Adrenal gland (tissue), 9 donors: ENCODE measurements at regions not wholly inside any gene's neighbourhood (a gene's known extent, or its start where the extent isn't known, plus 50 kb on each side); places are given as distances from the start of the nearest gene placed in this dataset.
"Not testable (repeated sequence)": the region's sequence is repeated elsewhere in the genome, so short reads cannot be mapped to it uniquely, and the experiment has no call there.

Source experiments
- DNase-seq, 7 donors: peaks; one replicate each; pipeline ENCODE4 v3.0.0-alpha.2; 2019 to 2020
- H3K27ac ChIP-seq, 5 donors: fragments of 200-600 bp; sonication (generic) in 4 of 5; 1 replicate in 3 of 5; 2 replicates in 2 of 5; pipeline versions ENCODE4 v1.5.1 to v1.8.0; 2016 to 2020; ENCODE audit warnings: mild to moderate bottlenecking in 1 of 5
- H3K27me3 ChIP-seq: fragments of 200-600 bp; 2 replicates; pipeline ENCODE4 v1.8.0; 2021
- H3K36me3 ChIP-seq, 2 donors: fragments of 200-600 bp; replicated peaks in 1 of 2; 1 replicate in 1 of 2; 2 replicates in 1 of 2; pipeline versions ENCODE4 v1.5.1 to v1.8.0; 2018 to 2022
- H3K4me1 ChIP-seq, 2 donors: fragments of 200-600 bp; replicated peaks in 1 of 2; 1 replicate in 1 of 2; 2 replicates in 1 of 2; pipeline versions ENCODE4 v1.5.1 to v1.8.0; 2018 to 2021
- H3K4me3 ChIP-seq, 4 donors: fragments of 200-600 bp; sonication (generic) in 3 of 4; one replicate each; pipeline ENCODE4 v1.5.1; 2016 to 2018
- H3K9me3 ChIP-seq, 3 donors: fragments of 200-600 bp; sonication (generic) in 1 of 3; replicated peaks in 1 of 3; 1 replicate in 2 of 3; 2 replicates in 1 of 3; pipeline versions ENCODE4 v1.5.1 to v1.8.0; 2016 to 2021
- POLR2A ChIP-seq, 2 donors: fragments of 450-650 bp; IDR thresholded peaks; one replicate each; pipeline ENCODE4 v1.6.1; 2017; ENCODE audit warnings: antibody characterized with exemption in 2 of 2, mild to moderate bottlenecking in 2 of 2, moderate library complexity in 1 of 2
- WGBS, 4 donors: extraction: QIAGEN DNeasy Blood & Tissue Kit in 2 of 4; methylation state at CpG; one replicate each; pipeline versions ENCODE4 v1.1.5 to v1.1.7; 2013 to 2017; 5-methylcytosine and 5-hydroxymethylcytosine counted together
- intact Hi-C, 2 donors: fragments of 100-400 bp; cut with DNase I; formaldehyde crosslinking; loops; one replicate each; pipeline versions ENCODE4 v1.14.1 to v1.15.0; 2022 to 2023
- TF ChIP-seq, protein P1 (sequence below), 6 experiments: fragments of 450-650 bp in 4 of 6; fragments of 200-600 bp in 2 of 6; sonication (generic) in 1 of 6; IDR thresholded peaks; 1 replicate in 5 of 6; 2 replicates in 1 of 6; pipeline versions ENCODE4 v1.5.1 to v1.8.0; 2016 to 2021; ENCODE audit warnings: antibody characterized with exemption in 6 of 6, mild to moderate bottlenecking in 2 of 6, moderate library complexity in 1 of 6
- donor health status: healthy with polysubstance abuse.
- donor health status: Bipolar disorder and iron deficiency.
- donor health status: DM: yes; HTN: yes; CAD: no.
- donor health status: DM: no; HTN: no; CAD: no.
- donor health status: DM: no; HTN: no; CAD: no.

- DNase-seq, result peak in 4 of 7 donors; percentile 5 to 54 (median 18)
- intact Hi-C loops, result no loop called here
- Histone ChIP-seq H3K27ac (no peak overlapping the region), H3K27me3 (no peaks in the 10 kb centered on the region), H3K9me3 (no peaks in the 10 kb centered on the region), H3K36me3 (no peaks in the 10 kb centered on the region), H3K4me3 (no peak overlapping the region), H3K4me1 (no peaks in the 10 kb centered on the region)
- no peak for TF ChIP-seq POLR2A (IDR thresholded peaks at IDR 0.05)
- TF ChIP-seq, protein P1, sequence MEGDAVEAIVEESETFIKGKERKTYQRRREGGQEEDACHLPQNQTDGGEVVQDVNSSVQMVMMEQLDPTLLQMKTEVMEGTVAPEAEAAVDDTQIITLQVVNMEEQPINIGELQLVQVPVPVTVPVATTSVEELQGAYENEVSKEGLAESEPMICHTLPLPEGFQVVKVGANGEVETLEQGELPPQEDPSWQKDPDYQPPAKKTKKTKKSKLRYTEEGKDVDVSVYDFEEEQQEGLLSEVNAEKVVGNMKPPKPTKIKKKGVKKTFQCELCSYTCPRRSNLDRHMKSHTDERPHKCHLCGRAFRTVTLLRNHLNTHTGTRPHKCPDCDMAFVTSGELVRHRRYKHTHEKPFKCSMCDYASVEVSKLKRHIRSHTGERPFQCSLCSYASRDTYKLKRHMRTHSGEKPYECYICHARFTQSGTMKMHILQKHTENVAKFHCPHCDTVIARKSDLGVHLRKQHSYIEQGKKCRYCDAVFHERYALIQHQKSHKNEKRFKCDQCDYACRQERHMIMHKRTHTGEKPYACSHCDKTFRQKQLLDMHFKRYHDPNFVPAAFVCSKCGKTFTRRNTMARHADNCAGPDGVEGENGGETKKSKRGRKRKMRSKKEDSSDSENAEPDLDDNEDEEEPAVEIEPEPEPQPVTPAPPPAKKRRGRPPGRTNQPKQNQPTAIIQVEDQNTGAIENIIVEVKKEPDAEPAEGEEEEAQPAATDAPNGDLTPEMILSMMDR (IDR thresholded peaks at IDR 0.05), result peak in 1 of 6 experiments; percentile 11
- 50 to 66% (median 53%) methylated on average over 6 of the region's 6 CpGs for WGBS, 4 donors
Observed at GRCh38 chr15:38768970-38769369, 204.4 kb upstream of the RASGRP1 start.

- no peak overlapping the region for H3K27ac ChIP-seq
- 60 to 63% (median 62%) methylated on average over 2 of the region's 2 CpGs for WGBS, 4 donors
- intact Hi-C loops, result no loop called here
Observed at GRCh38 chr15:38769492-38769891, 204.9 kb upstream of the RASGRP1 start.

GRCh38 chr15:38774076-38774475 lies 209.5 kb upstream of the RASGRP1 start:
- DNase-seq, intact Hi-C loops, H3K4me1 ChIP-seq, H3K27me3 ChIP-seq, H3K4me3 ChIP-seq, H3K9me3 ChIP-seq, H3K36me3 ChIP-seq, H3K27ac ChIP-seq: not testable (repeated sequence)
- WGBS, 4 donors, result 79 to 91% (median 87%) methylated on average over 2 of the region's 2 CpGs

More at GRCh38 chr15:38769492-38769891, 204.9 kb upstream of the RASGRP1 start:
- Histone ChIP-seq H3K4me1 (no peaks in the 10 kb centered on the region), H3K9me3 (no peaks in the 10 kb centered on the region), H3K4me3 (no peak overlapping the region), H3K36me3 (no peaks in the 10 kb centered on the region), H3K27me3 (no peaks in the 10 kb centered on the region)
- TF ChIP-seq, protein P1 (IDR thresholded peaks at IDR 0.05), result no peak
- no peak for TF ChIP-seq POLR2A (IDR thresholded peaks at IDR 0.05)
- no peak for DNase-seq

GRCh38 chr15:38781196-38781595 lies 216.6 kb upstream of the RASGRP1 start:
- Histone ChIP-seq H3K4me1 (no peaks in the 10 kb centered on the region), H3K9me3 (no peaks in the 10 kb centered on the region), H3K27me3 (no peaks in the 10 kb centered on the region), H3K36me3 (no peaks in the 10 kb centered on the region), H3K27ac (no peak overlapping the region), H3K4me3 (no peak overlapping the region)
- intact Hi-C loops, result no loop called here
- 79 to 91% (median 85%) methylated on average over 2 of the region's 2 CpGs for WGBS, 4 donors
- no peak for DNase-seq
- TF ChIP-seq, protein P1 (IDR thresholded peaks at IDR 0.05), result no peak

DNA sequence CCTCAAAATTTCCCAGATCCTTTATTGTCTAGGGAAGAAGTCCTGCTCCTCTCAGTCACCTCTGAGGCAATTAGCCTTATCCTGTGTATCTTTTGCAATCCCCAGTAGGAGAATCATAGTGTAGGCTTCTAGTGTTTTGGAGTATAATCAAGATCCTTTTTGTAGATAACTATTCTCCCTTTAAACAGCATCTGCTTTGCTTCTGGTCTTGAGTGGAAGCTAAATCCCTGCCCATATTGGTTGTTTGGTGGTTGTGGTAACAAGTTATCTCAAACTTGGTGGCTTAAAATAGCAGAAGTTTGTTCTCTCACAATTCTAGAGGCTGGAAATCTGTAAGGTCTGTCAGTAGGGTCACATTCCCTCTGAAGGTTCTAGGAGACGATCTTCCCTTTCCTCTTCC lies 217.5 kb upstream of the RASGRP1 start:
- no peak overlapping the region for H3K4me3 ChIP-seq
- intact Hi-C loops, result no loop called here
- H3K9me3 ChIP-seq, result no peaks in the 10 kb centered on the region
- no peaks in the 10 kb centered on the region for H3K4me1 ChIP-seq
- H3K27me3 ChIP-seq, result no peaks in the 10 kb centered on the region
- no peak for DNase-seq
- 60 to 80% (median 67%) methylated on average over 1 of the region's 1 CpG for WGBS, 4 donors
- no peak overlapping the region for H3K27ac ChIP-seq
- H3K36me3 ChIP-seq, result no peaks in the 10 kb centered on the region
- TF ChIP-seq POLR2A (IDR thresholded peaks at IDR 0.05), result no peak
- TF ChIP-seq, protein P1 (IDR thresholded peaks at IDR 0.05), result no peak
